ENCODE measurements at regions not wholly inside any gene's neighbourhood (a gene's known extent, or its start where the extent isn't known, plus 50 kb on each side); places are given as distances from the start of the nearest gene placed in this dataset.

DNA sequence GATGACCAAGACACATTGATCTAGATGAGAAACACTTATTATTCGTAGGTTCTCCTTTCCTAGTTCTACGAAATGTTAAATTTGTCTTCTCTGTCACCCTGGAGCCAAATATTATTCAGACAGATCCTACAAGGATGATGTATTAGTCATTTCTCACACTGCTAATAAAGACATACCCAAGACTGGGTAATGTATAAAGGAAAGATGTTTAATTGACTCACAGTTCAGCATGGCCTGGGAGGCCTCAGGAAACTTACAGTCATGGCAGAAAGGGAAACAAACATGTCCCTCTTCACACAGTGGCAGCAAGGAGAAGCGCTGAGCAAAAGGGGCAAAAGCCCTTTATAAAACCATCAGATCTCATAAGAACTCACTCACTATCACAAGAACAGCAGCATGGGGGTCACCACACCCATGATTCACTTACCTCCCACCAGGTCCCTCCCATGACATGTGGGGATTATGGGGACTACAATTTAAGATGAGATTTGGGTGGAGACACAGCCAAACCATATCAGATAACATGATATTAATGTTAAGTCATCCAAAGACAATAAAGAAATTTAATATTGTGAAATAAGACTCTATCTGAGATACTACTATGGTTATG lies 1248.8 kb upstream of the SLC10A2 start:
- DNase-seq = no peak

DNA sequence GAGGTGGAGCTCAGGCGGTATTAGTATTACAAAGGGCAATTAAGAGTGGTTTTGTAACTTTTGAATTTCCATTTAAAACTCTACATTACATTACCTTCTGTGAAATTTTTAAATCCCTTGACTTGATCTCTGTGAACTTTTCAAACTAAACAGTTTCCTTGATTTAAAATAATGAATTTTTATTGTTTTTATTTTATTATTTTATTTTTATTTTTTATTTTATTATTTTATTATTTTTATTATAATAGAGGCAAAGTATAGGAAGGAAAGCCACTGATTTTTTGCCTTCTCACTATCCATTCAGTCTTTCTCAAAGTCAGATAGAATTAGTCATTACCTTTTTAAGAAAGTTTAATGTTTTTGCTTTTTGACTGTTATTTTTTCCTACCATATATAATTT lies 1248.1 kb upstream of the SLC10A2 start:
- DNase-seq = no peak

DNA sequence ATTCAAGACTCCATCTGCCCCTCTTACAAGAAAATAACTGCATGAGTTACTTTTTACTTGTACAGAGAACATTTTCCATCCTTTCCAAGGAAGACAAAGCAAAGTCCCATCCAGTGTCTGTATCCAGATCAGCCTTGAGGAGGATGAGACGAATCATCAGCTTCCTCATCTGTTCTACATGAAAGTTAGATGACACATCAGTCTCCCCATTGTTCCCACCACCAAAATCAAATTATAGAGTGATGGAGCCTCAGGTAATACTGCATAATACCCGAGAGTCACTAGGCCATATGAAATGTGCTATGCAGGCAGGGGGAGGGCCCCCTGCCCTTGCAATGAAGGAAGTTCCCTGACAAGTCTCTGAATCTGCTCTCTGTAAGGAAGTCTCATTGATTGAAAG lies 1244.6 kb upstream of the SLC10A2 start:
- DNase-seq = no peak

DNA sequence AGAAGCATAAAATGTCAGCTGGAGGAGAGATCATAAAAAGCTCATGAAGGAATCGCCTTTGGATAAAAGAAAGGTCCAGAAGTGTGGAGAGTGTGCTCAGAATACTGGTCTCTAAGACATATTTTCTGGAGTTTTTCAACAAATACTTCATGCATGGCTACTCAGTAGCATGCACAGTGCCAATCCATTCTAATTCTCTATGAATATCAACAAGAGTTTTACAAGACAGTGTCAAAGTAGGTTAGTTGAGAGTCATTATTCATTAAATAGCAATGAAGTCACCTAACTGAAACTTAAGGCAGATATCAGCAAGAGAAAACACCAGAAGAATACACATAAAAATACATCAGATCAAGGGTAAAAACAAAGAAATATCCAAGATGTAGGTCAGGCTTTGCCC lies 1243.2 kb upstream of the SLC10A2 start:
- no peak for DNase-seq

DNA sequence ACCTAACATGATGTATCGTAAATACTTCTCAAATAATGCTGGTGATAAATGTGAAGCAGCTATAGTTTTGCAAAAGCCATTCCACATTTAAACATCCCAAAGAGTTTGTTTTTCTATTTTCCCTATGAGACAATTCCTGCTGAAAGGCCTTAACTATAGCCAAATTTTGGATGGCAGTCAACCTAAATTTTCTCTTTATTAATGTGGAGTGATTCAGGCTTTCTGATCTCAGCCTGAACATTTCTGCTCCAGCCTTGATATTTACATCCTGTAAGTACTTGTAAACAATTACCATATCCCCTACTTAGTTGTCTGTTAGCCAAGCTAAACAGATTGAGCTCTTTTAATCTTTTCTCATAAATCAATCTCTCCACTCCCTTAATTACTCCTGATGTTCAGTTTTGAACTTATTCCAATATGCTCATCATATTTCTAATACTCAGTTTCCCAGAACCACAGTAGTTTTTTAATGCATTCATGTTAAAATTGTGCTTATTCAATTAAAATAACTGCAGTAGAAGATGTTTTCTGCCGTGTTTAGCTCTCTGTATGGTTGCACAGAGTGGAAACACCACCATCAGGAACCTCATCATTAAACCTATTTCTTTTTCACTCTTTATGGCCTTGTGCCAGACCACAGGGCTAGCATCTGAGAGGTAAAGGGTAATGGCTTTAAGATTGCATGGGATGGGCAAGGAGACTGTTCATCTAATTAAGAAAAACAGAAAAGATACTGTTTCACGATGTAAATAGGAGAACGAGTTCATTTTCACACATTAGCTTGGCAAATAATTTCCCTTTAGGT lies 1235.2 kb upstream of the SLC10A2 start:
- no peak for DNase-seq

DNA sequence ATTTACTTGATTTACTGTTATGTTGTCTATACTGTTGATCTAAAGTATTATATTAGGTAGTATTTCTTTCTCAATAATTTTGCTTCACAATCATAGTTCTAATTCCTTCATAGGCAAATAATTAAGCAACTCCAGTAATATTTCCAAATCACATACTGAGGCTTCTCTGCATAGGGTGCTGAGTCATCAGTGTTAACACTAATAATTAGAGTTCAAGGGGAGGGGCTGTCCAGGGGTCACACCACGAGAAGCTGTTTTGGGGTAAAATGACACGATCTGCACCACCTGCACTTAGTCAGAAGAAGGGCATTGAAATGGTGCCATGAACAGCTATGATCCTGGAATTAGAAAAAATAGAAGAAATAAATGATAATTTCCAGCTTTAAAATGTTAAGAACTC lies 1230.9 kb upstream of the SLC10A2 start:
- no peak for DNase-seq

DNA sequence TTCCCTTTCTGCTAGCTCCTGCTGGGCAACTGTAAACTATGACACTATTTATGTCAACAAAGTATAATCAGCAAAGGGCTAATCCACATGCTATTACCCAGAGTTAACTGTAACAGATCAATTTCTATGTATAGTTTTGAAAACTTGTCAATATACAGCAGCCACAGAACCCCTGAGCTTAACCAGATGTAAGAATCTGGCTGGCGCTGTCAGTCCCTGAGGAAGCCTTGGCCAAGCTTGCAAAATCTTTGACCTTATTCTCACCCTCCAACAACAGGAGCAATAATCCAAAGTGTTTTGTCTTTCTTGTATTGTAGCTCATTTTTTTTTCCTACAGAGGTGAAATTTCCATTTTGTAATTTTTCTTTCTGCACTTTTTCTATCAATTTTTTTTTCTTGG lies 1230.1 kb upstream of the SLC10A2 start:
- no peak for DNase-seq

DNA sequence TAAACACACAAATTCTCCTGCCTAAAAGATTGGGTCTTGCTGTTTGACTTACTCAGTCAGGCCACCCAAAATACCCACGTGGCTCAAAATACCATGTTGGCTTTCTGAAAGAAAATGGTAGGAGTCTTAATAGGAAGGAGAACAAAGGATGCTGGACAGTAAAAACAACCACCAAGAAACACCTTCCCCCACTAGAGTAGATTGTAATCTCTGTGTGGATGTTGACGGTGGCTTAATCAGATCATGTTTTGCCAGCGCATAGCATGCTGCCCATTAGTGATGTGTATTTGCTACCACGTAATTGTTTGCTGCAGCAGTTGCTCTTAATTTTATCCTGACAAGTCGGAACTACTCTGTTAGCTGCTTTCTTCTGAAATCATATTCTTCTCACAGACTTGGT lies 1229.3 kb upstream of the SLC10A2 start:
- no peak for DNase-seq

DNA sequence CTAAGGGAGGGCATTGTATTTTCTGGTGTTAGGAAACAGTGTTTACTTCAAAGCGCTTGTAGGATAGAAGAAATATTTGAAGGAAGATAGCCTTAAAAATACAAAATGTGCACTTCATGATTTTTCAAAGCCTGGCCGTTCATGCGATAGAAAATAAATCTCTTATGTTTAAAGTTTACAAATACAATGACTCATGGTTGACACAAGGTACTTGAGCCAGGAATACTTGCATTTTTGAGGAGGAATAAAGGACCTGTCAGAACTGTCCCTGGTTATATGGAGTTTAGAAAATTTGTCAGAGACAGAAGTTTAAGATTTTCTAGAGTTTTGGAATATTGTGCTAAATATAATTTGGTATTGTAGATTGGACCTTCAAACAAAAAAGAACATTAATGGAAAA lies 1223.2 kb upstream of the SLC10A2 start:
- peak; percentile 42 for DNase-seq

DNA sequence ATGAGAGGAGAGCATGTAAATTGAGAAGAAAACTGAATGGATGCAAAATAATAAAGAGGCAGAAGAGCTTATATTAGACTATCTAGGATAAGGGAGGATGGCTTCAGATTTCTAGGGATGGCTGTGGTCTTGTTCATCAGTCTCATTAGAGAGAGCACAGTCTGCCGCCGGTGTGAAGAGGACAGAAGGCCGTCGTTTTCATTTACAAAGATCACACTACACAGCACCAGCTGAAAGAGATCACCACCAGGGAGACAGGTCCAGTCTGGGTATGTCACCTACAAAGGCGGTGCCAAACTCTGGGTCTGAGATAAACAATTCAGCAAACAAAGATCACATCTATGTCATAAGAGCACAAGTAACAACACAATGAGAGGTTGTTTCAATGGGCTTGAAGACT lies 1222.3 kb upstream of the SLC10A2 start:
- DNase-seq = no peak

DNA sequence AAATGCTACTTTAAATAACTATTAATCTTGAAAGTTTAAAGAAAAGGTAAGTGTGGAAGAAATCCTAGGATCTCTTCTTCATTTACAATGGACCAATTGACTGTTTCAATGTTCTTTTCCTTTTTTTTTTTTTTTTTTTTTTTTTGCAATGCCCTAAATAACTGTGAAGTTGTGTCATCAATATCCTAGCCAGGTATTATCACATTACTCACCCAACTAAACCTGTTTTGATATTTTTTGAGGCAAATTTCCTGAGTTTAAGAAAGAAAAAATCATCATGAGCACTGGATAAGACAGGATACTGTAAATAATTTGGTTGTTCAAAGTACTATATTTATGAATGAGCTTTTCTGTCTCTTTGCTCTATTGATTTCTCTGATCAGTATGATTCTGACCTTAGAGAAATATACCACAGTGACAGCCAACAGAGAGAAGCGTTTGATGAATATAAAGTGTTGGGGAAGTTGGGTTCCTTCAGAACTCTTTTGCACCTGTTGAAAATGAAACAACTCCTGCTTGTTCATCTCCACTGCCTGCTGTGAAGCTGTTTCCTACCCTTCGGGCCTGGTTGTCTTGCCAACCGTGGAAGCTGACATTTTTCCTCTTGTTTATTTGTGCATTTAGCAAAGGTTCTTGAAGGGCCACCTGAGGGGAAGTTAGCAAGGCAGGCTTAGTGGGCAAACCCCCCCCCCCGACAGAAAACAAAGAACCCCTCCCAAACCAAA lies 1220.5 kb upstream of the SLC10A2 start:
- DNase-seq = peak; percentile 66

DNA sequence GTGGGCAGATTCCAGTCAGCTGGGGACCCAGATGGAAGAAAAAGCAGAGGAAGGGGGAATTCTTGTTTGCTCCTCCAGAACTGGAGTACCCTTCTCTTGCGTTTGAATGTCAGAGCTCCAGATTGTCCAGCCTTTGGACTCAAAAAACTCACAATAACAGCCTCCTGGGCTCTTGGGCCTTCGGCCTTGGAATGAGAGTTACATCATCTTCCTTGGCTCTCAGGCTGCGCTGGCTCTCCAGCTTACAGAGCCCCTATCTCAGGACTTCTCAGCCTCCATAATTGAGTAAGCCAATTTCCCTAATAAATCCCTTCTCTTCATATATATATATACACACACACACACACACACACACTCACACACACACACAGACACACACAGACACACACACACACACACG lies 1215.7 kb upstream of the SLC10A2 start:
- no peak for DNase-seq

DNA sequence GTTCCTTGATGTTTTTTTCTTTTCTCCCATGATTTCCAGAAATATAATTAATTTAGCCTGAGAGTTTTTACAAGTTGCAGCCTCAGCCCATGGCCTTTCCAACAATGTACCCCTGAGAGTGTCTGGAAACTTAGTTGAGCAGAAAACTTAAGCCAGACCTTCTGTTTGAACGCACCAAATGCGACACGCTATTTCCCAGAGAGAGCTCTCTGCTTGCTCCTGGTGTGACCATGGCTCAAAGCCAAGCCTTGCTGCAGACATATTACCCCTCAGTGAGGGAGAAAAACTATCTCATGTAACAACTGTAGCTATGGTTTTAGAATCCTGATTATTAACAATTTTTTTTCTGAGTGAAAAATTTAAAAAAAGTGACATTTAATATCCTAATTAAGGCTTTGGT lies 1204.5 kb upstream of the SLC10A2 start:
- DNase-seq = no peak

DNA sequence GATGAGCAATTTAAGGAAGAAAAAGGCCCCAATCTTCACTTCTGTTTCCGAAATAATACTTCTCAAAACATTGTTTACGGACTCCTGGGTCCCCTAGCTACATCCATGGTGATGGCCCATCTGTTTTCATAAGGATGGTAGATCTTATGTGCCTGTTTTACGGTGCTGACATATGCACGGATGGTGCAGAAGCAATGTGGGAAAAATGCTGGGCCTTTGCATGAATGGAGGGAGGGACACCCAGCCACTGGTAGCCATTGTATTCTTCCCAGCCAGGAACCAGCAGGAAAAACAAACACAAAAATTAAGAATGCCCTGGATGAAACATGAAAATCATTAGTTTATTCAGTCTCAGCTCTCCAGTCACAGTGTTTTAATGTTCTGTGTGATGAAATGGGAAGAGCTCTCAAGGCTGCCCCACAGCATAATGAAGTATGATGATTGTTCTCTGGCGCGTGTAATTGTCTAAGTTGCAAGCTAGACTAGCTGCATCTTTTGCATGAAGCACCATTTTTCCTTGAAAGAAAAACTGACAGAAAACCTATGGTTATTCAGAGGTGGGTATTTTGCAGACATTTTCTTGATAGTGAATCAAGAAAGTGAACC lies 1201.1 kb upstream of the SLC10A2 start:
- DNase-seq = no peak

DNA sequence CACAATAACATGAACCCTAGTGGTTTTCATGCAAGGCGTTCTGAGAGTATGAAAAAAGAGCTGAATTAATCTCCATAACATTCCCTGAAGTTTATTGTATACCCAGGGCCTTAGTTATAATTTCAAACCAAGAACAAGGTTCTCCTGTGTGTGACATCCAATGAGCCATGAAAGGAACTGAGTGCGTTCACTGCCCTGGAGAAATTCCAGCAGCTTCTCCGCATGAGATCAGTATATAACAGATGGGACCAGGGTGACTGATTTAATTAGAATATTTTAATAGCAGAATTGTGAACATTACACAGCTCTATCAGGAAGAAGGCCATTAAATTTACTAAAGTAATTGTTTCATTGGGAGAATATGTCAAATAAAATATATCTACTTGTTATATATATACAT lies 1190.5 kb upstream of the SLC10A2 start:
- no peak for DNase-seq

DNA sequence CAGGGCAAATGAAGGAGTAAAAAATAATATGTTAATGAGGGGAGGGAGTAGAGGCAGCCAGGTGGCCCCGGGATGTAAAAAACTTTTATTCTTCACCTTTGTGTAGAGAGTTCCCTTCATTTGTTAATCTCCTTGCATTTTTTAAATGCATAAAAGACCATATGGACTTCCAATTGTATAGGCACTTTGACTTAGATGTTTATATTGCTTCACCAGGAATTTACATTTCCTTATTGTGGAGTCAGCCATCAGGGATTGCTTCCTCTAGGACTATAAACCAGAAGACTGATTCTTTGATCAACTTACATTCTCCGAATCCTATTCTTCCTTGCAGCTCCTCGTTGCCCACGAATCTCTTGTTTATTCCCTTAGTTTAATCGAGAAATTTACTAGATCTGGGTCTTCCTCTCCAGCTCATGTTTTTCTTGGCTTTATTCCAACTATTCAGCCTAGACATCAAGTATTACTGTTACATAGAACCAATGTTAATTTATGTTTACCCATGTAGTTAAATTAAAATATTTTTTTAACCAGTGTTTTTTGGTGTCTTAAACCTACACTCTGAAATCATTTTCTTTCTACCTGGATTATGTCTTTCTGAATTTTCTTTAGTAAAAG lies 1187.0 kb upstream of the SLC10A2 start:
- DNase-seq = peak; percentile 8

DNA sequence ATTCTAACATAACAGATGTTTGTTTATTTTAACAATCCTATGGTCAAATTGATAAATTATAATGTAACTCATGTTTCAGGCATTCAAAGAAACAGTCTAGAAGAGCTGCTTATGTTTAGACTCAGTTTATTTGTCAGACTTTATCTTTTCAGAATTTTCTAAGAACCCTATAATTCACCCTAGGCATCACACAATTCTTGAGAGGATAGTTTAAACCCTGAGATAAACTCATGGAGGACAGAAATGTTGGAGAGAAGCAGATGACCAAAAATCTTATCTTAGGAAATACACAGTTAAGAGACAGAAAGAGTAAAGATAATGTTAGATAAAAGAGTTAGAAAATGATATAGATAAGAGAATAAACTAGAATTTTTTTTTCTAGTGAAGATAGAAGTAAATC lies 1185.7 kb upstream of the SLC10A2 start:
- DNase-seq = no peak

DNA sequence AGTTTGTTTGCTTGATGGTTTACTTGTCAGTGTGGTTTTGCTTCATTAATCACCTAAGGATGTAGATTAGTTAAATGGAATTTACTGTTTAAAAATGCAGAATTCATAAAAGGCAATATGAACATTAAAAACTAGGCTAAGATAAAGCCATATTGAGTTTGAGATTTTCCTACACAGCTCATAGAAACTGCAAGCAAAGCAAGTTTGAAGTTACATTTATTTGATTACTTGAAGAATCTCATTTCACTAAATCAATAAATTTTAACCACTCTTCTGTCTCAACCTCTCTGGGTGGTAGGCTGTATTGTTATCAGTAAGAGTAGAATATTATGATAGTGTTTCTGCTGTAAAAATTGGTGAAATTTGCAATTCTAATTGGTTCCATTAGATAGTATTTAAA lies 1180.7 kb upstream of the SLC10A2 start:
- no peak for DNase-seq

DNA sequence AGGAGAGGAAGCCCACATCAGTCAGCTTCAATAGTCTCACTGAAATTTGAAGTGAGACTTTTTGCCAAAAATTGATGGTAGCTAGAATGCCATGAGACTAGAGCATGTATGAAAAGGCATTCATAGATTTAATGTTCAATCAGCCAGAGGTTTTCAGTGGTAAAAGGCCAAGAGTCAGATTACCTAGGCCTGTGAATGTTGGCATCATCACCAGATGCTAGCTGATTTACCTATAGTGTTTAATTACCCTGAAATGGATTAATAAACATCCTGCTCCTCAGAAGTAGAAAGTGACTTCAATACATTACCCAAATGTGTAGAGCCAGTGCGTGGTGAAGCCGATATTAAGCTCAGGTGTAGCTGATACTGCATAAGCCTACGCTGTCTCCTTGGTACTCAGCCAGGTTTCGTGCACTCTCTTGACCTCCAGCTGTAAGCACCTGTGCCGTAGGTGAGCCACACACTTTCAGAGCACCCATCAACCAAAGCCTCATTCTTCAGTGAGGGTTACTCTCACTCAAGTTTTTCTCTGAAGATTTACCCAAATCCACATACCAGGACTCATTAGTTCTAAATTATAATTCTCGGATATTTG lies 1140.3 kb upstream of the SLC10A2 start:
- DNase-seq = no peak

DNA sequence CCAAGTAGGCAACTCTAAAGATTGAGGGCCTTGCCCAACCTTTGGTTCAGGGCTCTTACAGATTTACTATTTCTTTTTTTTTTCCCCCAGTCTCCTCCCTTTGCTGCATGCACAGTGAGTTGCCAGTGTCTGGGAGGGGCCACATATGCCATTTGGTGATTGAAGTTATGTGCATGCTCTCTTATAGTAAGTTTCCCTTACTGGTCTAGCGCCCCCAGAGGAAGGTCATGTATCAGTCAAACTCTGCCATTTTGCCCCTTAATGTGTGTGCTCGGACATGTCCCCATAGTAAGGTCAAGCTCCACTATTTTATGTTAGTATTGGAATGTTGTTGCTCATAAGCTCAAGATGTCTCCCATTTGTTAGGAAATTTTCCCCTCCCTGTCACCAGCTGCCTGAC lies 1138.0 kb upstream of the SLC10A2 start:
- peak; percentile 2 for DNase-seq

DNA sequence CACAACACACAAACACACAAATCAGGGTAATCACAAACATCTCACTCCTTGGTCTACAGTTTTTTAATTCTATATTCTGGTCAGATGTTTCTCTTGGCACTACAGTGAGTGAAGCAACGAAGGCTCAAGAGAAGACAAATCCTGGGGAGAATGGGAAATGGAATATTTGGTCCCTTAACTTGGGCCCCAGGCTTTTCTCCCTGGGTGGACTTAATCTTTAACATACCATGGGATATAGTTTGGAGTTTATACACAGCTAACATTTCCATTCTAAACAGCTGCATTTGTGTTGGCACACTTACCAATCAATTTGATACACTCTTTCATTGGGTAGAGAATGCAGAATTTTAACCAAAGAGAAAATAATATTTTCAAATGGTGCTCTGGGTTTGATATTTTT lies 1132.6 kb upstream of the SLC10A2 start:
- no peak for DNase-seq

DNA sequence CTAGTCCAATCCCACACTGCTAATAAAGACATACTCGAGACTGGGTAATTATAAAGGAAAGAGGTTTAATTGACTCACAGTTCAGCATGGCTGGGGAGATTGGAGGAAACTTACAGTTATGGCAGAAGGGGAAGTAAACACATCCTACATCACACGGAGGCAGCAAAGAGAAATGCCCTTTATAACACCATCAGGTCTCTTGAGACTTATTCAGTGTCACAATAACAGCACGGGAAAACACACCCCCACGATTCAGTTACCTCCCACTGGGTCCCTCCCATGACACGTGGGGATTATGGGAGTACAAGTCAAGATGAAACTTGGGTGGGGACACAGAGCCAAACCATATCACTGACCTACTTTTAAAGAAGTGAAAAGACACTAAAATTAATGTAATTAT lies 1130.4 kb upstream of the SLC10A2 start:
- DNase-seq = no peak

Data from DMS53 (cell line).